ENCODE measurements at regions not wholly inside any gene's neighbourhood (a gene's known extent, or its start where the extent isn't known, plus 50 kb on each side); places are given as distances from the start of the nearest gene placed in this dataset.

DNA sequence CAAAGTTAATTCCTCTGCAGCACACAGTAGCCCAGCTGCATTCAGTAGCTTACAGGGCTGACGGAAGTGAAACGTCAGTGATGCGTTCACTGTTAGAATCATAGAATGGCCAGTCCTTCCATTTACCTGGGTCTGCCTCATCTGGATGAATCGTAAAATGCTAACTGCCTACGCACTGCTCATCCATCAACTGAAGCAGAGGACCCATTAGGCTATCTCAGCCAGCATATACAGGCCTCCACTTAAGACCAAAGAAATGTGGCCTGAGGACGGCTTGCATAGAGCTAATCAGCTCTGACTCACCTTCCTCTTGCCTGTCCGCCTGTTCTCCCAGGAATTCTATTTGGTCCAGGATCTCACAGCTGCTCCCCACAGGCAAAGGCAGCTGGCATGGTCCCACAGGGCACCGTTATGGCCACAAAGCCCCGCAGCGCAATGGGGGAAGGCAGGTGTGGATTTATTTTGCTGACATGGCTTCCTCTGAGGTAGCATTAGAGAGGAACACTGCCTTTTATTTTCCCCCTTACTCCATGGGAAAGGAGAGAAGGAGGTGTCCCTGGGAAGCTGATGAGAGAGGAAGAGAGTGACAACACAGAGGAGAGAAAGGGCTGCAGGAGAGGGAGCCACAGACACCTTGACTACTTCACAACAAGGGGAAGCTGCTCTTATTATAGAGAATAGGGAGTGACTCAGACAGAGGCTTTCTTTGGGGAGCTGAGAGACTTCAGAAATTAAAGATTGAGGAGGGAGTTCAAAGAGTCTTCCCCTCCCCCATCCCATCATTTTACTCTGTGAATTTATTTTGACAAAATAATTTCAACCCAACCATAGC lies 177.6 kb downstream of the HHIPL2 start:
- no peak for DNase-seq (ENCODE audit: low read depth)

GRCh38 chr1:222369148-222369547 lies 178.8 kb downstream of the HHIPL2 start:
- no peak for DNase-seq (ENCODE audit: low read depth)

DNA sequence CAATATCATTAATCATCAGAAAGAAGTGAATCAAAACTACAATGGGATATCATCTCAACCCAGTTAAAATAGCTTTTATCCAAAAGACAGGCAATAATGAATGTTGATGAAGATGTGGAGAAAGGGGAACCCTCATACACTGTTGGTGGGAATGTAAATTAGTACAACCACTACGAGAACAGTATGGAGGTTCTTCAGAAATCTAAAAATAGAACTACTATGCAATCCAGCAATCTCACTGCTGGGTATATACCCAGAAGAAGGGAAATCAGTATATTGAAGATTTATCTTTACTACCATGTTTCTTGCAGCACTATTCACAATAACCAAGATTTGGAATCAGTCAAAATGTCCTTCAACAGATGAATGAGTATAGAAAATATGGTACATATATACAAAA lies 189.8 kb downstream of the HHIPL2 start:
- DNase-seq (ENCODE audit: low read depth): no peak

DNA sequence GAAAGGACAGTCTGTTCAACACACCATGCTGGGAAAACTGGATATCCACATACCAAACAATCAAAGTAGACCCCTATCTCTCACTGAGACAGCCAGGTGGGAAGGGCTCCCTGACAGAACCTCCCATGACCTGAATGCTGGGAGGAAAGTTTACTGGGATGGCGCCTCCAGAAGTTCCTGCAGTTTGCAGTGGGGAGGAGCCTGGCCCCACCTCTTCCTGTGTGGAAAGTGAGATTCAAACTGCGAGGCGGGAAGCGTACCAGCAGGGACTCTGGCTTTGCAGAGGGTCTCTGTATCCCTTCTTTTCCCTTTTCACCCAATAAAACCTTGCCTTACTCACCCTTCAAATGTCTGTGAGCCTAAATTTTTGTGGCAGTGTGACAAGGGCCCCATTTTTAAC lies 190.7 kb downstream of the HHIPL2 start:
- no peak for DNase-seq (ENCODE audit: low read depth)

GRCh38 chr1:222347627-222348026 lies 200.3 kb downstream of the HHIPL2 start:
- DNase-seq (ENCODE audit: low read depth): no peak

- DNase-seq (ENCODE audit: low read depth): no peak
These were observed 200.9 kb downstream of the HHIPL2 start for GRCh38 chr1:222346955-222347354.

- DNase-seq (ENCODE audit: low read depth): no peak
These were observed 208.4 kb downstream of the HHIPL2 start for GRCh38 chr1:222339376-222339947.

GRCh38 chr1:222335586-222335985 lies 212.3 kb downstream of the HHIPL2 start:
- no peak for DNase-seq (ENCODE audit: low read depth)

- DNase-seq (ENCODE audit: low read depth): no peak
These were observed 213.8 kb downstream of the HHIPL2 start for GRCh38 chr1:222334026-222334680.

GRCh38 chr1:222331765-222332164 lies 216.1 kb downstream of the HHIPL2 start:
- DNase-seq (ENCODE audit: low read depth): no peak

DNA sequence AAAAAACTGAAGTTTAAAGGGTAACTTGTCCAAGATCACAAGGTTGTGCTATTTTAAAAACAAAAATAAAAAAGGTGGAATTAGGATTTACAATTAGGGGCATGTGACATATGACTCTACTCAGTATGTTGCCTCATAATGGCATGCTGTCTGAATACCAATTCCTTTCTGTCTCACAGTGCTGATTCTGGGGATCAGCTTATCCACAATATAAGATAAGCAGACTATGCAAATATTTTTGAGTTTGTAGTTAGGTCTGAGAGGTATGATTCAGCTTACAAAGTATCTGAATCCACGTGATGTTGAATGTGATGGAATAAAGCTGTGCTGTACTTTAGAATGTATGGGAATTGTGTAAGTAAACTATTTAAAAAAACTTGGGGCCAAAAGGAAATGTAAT lies 216.6 kb downstream of the HHIPL2 start:
- no peak for DNase-seq (ENCODE audit: low read depth)

GRCh38 chr1:222329493-222330045 lies 218.3 kb downstream of the HHIPL2 start:
- no peak for DNase-seq (ENCODE audit: low read depth)

DNA sequence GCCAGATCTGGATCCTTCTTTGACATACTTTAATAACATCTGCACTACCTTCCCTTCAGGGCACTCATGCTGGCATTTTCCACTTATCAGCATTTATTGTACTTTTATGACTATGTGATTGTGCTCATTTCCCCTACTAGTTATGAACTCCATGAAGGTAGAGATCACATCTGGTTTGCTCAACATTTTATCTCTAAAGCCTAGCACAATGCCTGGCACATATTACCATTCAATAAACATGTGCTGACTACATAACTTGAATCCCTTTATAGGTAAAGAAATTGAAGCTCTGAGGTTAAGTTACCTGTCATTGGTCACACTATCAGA lies 221.2 kb downstream of the HHIPL2 start:
- no peak for DNase-seq (ENCODE audit: low read depth)

GRCh38 chr1:222326006-222326709 lies 221.7 kb downstream of the HHIPL2 start:
- DNase-seq (ENCODE audit: low read depth): no peak

DNA sequence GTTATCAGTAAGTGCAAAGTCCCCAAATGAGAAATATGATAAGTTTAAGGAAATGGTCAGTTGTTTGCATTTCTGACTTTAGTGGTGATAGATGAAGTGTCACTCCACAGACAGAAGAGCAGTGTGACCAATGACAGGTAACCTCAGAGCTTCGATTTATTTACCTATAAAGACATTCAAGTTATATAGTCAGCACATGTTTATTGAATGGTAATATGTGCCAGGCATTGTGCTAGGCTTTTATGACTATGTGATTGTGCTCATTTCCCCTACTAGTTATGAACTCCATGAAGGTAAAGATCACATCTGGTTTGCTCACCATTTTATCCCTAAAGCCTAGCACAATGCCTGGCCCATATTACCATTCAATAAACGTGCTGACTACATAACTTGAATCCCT lies 222.4 kb downstream of the HHIPL2 start:
- no peak for DNase-seq (ENCODE audit: low read depth)

- no peak for DNase-seq (ENCODE audit: low read depth)
These were observed 233.1 kb downstream of the HHIPL2 start for GRCh38 chr1:222314839-222315238.

GRCh38 chr1:222310836-222311235 lies 237.1 kb downstream of the HHIPL2 start:
- DNase-seq (ENCODE audit: low read depth): no peak

DNA sequence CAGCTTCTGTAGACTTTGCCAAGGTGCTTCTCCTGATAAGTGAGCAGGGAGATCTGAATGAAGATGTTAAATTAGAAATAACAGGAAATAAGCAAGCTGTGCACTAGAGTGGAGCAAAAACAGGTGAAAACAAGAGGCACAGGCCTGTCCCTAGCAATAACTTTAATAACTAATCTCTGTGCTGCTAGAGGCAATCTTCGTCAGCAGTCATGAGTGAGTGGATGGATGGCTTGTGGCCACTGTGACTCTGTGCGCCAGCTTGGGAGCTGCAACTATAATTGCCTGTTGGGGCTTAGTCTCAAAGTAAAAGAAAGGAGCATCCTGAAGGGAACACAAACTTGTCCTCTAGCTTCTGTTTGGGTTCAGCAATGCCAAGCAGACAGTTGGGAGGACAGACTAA lies 240.3 kb downstream of the HHIPL2 start:
- DNase-seq (ENCODE audit: low read depth): no peak

GRCh38 chr1:222306512-222306911 lies 241.4 kb downstream of the HHIPL2 start:
- DNase-seq (ENCODE audit: low read depth): no peak

GRCh38 chr1:222306011-222306410 lies 241.9 kb downstream of the HHIPL2 start:
- no peak for DNase-seq (ENCODE audit: low read depth)

GRCh38 chr1:222301652-222302051 lies 246.3 kb downstream of the HHIPL2 start:
- no peak for DNase-seq (ENCODE audit: low read depth)

- no peak for DNase-seq (ENCODE audit: low read depth)
These were observed 248.4 kb downstream of the HHIPL2 start for GRCh38 chr1:222299524-222299923.

- no peak for DNase-seq (ENCODE audit: low read depth)
These were observed 257.0 kb downstream of the HHIPL2 start for GRCh38 chr1:222290866-222291265.
